Astrocyte (in vitro differentiated cells and primary cell): ENCODE measurements at regions not wholly inside any gene's neighbourhood (a gene's known extent, or its start where the extent isn't known, plus 50 kb on each side); places are given as distances from the start of the nearest gene placed in this dataset.
"Not testable (repeated sequence)": the region's sequence is repeated elsewhere in the genome, so short reads cannot be mapped to it uniquely, and the experiment has no call there.

Source experiments
- DNase-seq: peaks from one replicate; pipeline ENCODE4 v3.0.0-alpha.2; 2010; ENCODE audit warnings: low read depth
- FAIRE-seq: peaks from 2 replicates; lab custom pipeline; 2011; peaks lifted over from hg19 to GRCh38; lab: Jason Lieb, UNC
- H2AFZ ChIP-seq: 2 replicates; pipeline ENCODE4 v1.6.0; 2012; ENCODE audit warnings: low read depth, low read length, inconsistent platforms
- H3K27ac ChIP-seq: 2 replicates; pipeline ENCODE4 v1.5.1; 2011; ENCODE audit warnings: low read depth, low read length, inconsistent platforms
- H3K27me3 ChIP-seq: 2 replicates; pipeline ENCODE4 v1.6.0; 2011; ENCODE audit warnings: low read length, inconsistent platforms; ENCODE audit not compliant: insufficient read depth
- H3K36me3 ChIP-seq: 2 replicates; pipeline ENCODE4 v1.5.1; 2011; ENCODE audit warnings: low read length, inconsistent platforms; ENCODE audit not compliant: insufficient read depth
- H3K4me1 ChIP-seq: 2 replicates; pipeline ENCODE4 v1.5.1; 2011; ENCODE audit warnings: low read length, inconsistent platforms; ENCODE audit not compliant: insufficient read depth
- H3K4me2 ChIP-seq: 2 replicates; pipeline ENCODE4 v1.6.0; 2012; ENCODE audit warnings: low read length, inconsistent platforms
- H3K4me3 ChIP-seq: 2 replicates; pipeline ENCODE4 v1.5.1; 2011; ENCODE audit warnings: low read depth, mild to moderate bottlenecking, low read length, inconsistent platforms; ENCODE audit not compliant: insufficient read depth
- H3K79me2 ChIP-seq: 2 replicates; pipeline ENCODE4 v1.6.0; 2012; ENCODE audit warnings: mild to moderate bottlenecking, low read length, inconsistent platforms; ENCODE audit not compliant: insufficient read depth
- H3K9ac ChIP-seq: 2 replicates; pipeline ENCODE4 v1.6.0; 2012; ENCODE audit warnings: mild to moderate bottlenecking, low read length, inconsistent platforms
- H3K9me3 ChIP-seq: 2 replicates; pipeline ENCODE4 v1.5.1; 2012; ENCODE audit warnings: low read depth, mild to moderate bottlenecking, low read length, inconsistent platforms; ENCODE audit not compliant: insufficient read depth
- H4K20me1 ChIP-seq: 2 replicates; pipeline ENCODE4 v1.6.0; 2012; ENCODE audit warnings: low read length, inconsistent platforms; ENCODE audit not compliant: insufficient read depth
- H3K27ac Mint-ChIP-seq: one replicate; pipeline ENCODE4 v1.8.0; 2021; ENCODE audit warnings: mild to moderate bottlenecking, mixed read lengths; ENCODE audit not compliant: unreplicated experiment
- H3K27me3 Mint-ChIP-seq: one replicate; pipeline ENCODE4 v1.8.0; 2021; ENCODE audit warnings: low read depth, mixed read lengths; ENCODE audit not compliant: unreplicated experiment
- H3K36me3 Mint-ChIP-seq: one replicate; pipeline ENCODE4 v1.8.0; 2021; ENCODE audit warnings: low read depth, mixed read lengths; ENCODE audit not compliant: unreplicated experiment
- H3K4me1 Mint-ChIP-seq: one replicate; pipeline ENCODE4 v1.8.0; 2021; ENCODE audit warnings: low read depth, mixed read lengths; ENCODE audit not compliant: unreplicated experiment
- H3K4me3 Mint-ChIP-seq: one replicate; pipeline ENCODE4 v1.8.0; 2021; ENCODE audit warnings: mild to moderate bottlenecking, moderate library complexity, mixed read lengths; ENCODE audit not compliant: unreplicated experiment
- H3K9me3 Mint-ChIP-seq: one replicate; pipeline ENCODE4 v1.8.0; 2021; ENCODE audit warnings: mild to moderate bottlenecking, mixed read lengths; ENCODE audit not compliant: unreplicated experiment
- CTCF ChIP-seq: IDR thresholded peaks from 2 replicates; pipeline ENCODE4 v1.5.1; 2011; ENCODE audit warnings: low read depth, mild to moderate bottlenecking, inconsistent platforms, low read length, moderate library complexity; ENCODE audit not compliant: insufficient read depth
- EZH2 ChIP-seq: IDR thresholded peaks from 2 replicates; pipeline ENCODE4 v1.6.1; 2012; ENCODE audit warnings: mild to moderate bottlenecking, low read length, inconsistent platforms; ENCODE audit not compliant: insufficient read depth

- Histone ChIP-seq H4K20me1 (no peaks in the 10 kb centered on the region), H3K79me2 (no peaks in the 10 kb centered on the region), H3K4me2 (no peak overlapping the region), H3K4me1 (peaks cover 38% of the 10 kb centered on the region), H3K27me3 (no peaks in the 10 kb centered on the region), H3K36me3 (no peaks in the 10 kb centered on the region), H3K9me3 (no peaks in the 10 kb centered on the region), H3K4me3 (no peak overlapping the region), H3K9ac (no peak overlapping the region), H3K27ac (no peak overlapping the region), H2AFZ (no peak overlapping the region)
- H3K27me3 Mint-ChIP-seq, result no peaks in the 10 kb centered on the region
- H3K27ac Mint-ChIP-seq, result peak overlapping the region; percentile 36
- no peaks in the 10 kb centered on the region for H3K36me3 Mint-ChIP-seq
- FAIRE-seq, result no peak
- H3K4me1 Mint-ChIP-seq, result peaks cover 49% of the 10 kb centered on the region
- H3K9me3 Mint-ChIP-seq, result peaks cover 4% of the 10 kb centered on the region
- H3K4me3 Mint-ChIP-seq, result no peak overlapping the region
- TF ChIP-seq EZH2 (no peak), CTCF (no peak)
- DNase-seq, result no peak
Measured at GRCh38 chr11:13136272-13136596, 127.1 kb downstream of the RASSF10 start.

- Histone ChIP-seq H2AFZ (no peak overlapping the region), H3K9me3 (no peaks in the 10 kb centered on the region), H3K27me3 (no peaks in the 10 kb centered on the region), H3K4me2 (peak overlapping the region; percentile 4), H3K27ac (no peak overlapping the region), H4K20me1 (no peaks in the 10 kb centered on the region), H3K4me3 (no peak overlapping the region), H3K4me1 (peaks cover 38% of the 10 kb centered on the region), H3K9ac (no peak overlapping the region), H3K36me3 (no peaks in the 10 kb centered on the region), H3K79me2 (no peaks in the 10 kb centered on the region)
- H3K4me1 Mint-ChIP-seq, result peaks cover 56% of the 10 kb centered on the region
- FAIRE-seq (no peak), DNase-seq (peak; percentile 47)
- H3K27ac Mint-ChIP-seq, result no peak overlapping the region
- peaks cover 3% of the 10 kb centered on the region for H3K9me3 Mint-ChIP-seq
- H3K4me3 Mint-ChIP-seq, result no peak overlapping the region
- H3K27me3 Mint-ChIP-seq, result no peaks in the 10 kb centered on the region
- TF ChIP-seq CTCF, result no peak
- no peak for TF ChIP-seq EZH2
- H3K36me3 Mint-ChIP-seq, result no peaks in the 10 kb centered on the region
Measured at GRCh38 chr11:13137844-13138301, 128.8 kb downstream of the RASSF10 start.

GRCh38 chr11:13139085-13139484 is 130.0 kb downstream of the RASSF10 start:
- not testable (repeated sequence) for H3K4me3 Mint-ChIP-seq, H3K27me3 ChIP-seq, H3K9me3 Mint-ChIP-seq, H3K4me3 ChIP-seq, FAIRE-seq, H3K79me2 ChIP-seq, H3K36me3 Mint-ChIP-seq, DNase-seq, H3K4me2 ChIP-seq, H3K9ac ChIP-seq, H3K27me3 Mint-ChIP-seq, H2AFZ ChIP-seq, H3K27ac ChIP-seq, H4K20me1 ChIP-seq, H3K36me3 ChIP-seq, H3K27ac Mint-ChIP-seq, H3K9me3 ChIP-seq
- H3K4me1 Mint-ChIP-seq, result peaks cover 56% of the 10 kb centered on the region
- peaks cover 38% of the 10 kb centered on the region for H3K4me1 ChIP-seq
